Suppressor macrophage treated with lipopolysaccharide for 1 hour (primary cell): ENCODE measurements at regions not wholly inside any gene's neighbourhood (a gene's known extent, or its start where the extent isn't known, plus 50 kb on each side); places are given as distances from the start of the nearest gene placed in this dataset.

Experiments used
- DNase-seq, 3 donors: peaks; one replicate each; pipeline ENCODE4 v3.0.0-alpha.2; 2020 to 2022

DNA sequence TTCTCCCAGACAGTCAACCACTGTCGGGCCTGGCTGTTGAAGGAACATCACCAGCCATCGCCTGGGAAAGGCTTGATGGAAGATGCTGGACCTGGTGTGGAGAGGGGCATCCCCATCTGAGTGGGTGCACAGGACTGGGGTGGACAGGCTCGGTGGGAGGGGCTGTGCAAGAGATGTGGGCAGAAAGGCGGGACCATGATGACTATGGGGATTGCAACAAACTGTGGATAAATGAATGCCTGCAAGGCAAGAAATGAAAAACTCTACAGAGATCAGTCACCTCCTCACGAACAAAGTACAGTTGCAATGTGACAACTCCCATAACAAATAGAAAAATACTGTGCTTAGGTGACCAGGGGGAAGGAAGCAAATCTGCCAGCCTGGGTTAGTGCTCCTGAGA, 171.9 kb upstream of the GPR12 start:
- no peak for DNase-seq

DNA sequence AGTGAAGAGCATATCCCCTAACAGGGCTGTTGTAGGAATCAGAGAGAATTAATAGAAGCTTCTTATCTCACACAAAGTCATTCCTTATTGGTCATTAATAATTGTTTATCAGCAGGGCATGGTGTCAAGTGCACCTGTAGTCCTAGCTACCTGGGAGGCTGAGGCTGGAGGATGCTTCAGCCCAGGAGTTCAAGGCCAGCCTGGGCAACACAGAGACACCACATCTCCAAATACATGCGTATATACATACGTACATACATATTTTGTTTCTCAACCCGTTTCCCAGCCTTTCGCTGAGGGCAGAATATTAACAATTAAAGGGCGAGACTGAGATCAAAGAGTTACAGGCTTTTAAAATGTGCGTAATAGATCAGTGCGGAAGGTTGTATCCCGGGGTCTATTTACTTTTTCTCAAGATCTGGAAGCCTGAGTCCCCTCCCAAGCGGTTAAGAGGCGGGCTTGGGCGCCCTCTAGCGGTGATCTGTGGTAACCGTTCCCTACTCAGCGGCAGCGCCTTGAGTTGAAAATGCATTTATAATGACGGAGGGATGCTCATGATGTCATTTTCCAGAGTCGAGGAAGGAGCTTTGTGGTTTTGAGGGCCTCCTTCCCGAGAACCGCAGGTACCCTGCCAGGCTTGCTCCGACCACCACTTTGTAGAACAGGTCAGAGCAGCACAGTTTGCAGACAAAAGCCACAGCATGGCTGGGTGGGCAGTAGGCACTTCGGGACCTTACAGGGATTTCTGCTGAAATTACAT, 169.6 kb upstream of the GPR12 start:
- peak; percentile 68 to 85 (median 80) for DNase-seq

DNA sequence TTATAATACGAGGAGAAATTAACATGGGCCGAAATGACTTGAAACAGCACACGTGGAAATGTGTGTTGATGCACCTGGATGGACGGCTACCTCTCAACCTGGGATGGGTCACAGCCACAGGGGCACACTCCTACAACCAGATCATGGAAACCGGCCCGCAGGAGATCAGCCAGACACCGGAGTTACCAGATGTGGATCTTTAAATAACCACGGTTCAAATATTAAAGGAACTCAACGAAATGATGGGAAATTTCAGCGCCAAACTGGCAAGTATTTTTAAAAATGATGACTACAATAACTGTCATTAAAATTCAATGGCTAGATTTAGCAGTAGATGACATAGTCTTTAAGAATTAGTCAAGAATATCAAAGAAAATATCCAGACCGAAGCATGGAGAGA, 166.9 kb upstream of the GPR12 start:
- no peak for DNase-seq

DNA sequence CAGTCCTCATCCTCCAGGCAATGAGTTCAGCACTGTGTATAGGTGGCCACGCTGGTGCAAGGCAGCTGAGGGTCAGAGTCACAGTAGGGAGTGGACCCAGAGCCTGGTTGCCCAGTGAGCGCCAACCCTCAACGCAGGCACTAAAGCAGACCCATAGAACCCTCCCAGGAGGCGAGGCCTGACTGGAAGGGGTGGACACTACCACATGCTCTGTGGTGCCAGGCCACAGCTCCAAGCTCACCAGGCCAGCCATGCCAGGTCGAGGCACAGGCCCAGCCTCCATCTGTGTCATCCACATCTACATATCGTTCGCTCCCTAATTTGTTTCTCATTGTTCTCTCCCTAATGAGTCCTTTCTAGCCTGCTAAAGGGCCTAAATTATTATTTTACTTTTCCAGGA, 165.8 kb upstream of the GPR12 start:
- no peak for DNase-seq

DNA sequence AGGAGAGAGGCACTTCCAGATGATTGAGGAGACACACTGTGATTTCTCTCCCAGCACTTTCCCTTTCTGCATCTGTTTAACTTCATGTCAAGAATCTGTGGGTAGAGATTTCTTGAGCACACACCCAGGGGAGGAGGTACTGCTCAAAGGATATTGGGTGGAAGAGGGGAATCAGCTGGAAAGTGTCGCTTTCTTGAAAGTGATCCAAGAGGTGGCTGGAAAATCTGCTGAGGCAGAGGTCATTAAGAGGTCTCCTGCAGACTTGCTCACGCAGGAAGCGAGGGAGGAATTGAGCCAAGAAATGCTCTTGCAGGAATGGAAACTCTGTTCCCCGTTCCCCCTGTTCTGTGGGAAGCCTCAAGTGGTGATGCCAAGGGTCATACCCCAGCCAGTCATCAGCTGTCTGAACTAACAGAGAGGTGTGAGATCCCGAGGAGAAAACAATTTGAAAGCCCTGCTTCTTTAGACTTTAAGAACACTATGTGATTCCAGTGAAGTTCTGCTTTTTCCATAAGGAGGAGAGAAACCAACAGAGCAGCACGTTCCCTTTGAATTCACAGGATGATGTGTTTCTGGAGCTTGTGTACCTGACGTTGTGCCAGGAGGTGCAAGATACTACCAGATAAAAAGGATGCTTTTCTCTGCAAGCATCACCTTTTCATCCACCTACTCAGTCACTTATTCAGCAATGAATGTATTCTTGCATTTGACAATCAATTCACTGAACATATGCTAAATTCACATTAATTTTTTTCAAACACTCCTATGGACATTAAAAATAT, 163.4 kb upstream of the GPR12 start:
- DNase-seq, result peak in 2 of 3 donors; percentile 11 to 25

DNA sequence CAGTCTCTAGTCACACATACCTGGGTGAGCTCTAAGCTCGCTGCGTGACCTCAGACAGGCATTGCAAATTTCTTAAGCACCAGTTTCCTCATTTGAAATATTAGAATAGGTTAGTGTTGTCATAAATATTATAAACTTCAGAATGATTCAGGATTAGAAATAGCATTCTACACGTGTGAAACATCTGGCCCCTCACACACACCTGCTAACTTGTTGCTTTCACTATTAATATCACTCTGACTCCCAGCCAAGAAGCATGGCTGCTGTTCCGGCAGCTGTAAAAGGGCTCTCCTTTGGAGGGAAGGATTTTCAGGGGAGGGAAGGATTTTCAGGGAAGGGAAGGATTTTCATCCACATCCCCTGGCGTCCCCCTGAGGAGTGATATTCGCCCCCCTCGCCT, 161.3 kb upstream of the GPR12 start:
- no peak for DNase-seq

DNA sequence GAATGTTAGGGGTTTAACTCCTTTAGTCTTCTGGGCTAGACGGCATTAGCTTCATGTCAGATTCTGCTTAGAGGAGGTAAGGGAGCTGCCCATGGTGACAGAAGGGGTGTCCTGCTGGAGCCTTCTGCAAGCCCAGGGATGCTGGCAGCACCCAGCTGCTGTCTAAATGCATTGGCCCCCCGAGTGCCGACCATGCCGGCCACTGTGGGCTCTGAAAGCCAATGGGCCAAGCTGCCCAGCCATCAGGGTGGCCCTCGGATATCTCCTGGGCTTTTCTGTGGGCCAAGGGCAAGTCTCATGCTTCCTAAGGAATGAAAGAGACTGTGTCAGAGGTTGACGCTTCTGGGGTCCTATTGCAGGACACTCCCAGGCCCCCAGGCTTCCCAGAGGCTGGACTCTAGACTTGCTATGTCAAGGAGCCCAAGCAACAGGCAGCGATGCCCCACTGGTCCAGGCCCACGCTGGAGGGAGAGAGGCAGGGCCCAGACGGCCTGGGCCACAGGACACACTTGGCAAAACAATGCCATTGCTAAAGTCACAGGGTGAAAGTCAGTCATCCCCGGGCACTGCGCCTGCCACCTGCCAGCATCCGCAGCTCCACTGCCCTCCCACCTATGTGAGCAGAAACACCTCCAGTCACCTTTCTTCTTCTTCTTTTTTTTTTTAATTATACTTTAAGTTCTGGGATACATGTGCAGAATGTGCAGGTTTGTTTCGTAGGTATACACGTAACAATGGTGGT, 160.2 kb upstream of the GPR12 start:
- no peak for DNase-seq

DNA sequence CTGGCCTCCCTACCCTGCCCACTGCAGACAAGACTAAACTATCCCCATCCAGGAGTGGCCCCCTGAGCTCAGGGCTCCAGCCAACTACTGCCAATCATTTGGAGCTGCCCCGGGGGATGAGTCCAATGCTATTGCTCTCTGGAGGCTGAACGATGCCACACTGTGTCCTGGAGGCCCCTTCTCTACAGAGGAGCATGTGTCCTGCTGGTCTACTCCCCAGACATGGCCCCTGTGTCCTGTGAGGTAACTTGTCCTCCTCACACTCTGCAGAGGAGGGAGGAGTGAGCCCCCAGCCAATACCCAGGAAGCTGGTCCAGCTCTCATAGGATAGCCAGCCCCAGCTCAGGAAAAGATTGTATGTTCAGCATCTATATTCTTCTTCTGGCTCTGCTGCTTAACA, 159.1 kb upstream of the GPR12 start:
- no peak for DNase-seq

DNA sequence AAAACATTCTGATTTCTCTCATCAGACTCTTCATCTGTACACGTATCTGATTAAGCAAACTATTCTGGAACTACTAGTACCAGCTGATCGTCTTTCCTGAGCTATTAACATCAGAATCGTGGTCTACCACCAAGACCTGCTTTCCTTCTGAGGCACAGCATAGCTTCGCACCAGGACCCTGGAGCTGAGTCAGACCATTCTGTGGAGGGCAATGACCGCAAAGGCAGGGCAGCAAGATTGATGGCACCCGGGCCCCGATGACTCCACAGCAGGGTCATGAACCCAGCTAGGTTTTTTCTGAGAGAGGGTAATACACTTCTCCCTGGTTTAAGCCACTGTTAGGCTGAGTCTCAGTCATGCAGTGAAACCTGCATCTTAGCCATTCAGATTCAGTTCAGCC, 158.7 kb upstream of the GPR12 start:
- DNase-seq, result no peak

DNA sequence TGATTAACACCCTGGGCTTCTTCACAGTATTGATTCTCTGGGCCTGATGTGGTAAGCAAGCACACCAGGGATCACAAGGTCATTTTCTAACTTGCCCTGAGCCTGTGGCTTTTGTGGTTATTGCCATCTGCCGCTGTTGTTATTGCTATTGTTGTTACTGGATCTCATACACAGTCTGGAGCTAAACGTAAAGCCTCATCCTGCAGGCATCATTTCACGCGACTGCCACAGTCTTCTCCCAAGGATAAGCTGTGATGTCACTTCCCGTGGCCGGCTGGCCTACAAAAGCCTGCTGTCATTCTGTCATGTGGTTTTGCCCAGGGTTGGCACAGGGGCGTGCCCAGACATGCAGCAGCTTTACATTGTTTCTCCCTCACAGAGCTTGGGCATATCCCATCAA, 154.0 kb upstream of the GPR12 start:
- peak; percentile 32 to 48 (median 36) for DNase-seq

DNA sequence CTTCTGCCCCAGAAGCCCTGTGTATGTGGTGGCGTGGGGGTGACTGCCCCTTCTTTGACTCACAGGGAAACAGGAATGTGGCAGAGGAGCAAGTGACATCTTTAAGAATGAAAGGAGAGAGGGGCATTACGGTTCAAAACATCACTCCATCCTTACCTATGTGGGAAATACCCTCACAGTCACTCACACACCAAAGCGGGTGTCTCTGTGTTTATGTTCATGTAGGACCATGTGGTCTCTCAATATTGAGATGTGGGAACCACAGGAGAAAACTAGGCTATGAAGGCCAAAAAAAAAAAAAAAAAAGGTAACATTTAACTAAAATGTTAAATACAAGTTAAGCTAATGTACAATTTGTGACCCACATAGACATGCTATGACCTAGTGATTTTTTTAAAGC, 153.6 kb upstream of the GPR12 start:
- no peak for DNase-seq

DNA sequence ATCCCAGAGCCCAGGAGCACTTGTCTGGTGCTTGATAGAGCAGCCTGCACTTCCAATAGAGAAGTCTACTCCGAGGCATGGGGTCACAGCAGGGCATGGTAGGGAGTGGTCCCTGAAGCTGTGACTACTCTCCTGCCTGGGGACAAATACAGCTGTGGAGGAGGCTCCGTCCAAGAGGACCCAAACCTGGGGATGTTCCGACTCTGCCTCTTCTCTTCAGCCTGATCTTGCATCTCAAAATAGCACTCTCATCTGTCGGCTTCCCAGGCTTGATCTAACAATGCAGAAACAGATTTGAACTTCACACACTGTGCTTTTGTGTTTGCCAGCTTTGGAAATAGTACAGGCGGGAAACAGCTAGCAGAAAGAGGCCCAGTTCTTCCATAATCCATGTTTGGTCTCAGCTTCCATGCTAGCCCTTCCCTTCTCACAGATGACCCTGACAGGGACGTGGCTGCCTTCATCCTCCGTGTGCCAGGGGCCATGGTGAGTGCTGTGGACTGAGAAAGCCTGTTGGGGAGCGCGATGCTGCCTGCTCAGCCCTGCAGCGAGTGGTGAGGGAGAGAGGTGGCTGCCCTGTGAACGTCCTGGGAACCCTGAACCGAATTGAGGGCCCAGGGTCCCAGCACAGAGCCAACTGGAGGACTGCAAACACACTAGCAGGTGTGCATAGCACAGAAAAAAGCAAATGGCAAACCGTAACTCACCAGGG, 150.3 kb upstream of the GPR12 start:
- no peak for DNase-seq

DNA sequence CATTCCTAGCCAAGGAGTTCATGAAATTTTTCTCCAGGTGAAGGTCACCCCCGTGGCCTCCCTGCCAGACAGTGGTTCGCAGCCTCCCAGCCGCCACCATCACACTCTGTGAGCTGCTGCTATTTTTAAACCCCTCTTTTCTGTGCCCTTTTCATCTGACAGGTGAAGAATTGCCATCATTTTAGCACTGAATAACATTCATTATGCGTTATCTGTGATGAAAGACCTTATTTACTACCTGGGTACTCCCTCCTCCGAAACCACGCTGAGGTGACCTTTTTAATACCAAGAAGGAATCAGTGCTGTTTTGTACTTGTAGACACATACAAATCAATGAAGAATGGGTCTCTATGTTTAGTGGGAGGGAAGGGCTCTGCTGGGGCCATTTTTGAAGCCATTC, 148.9 kb upstream of the GPR12 start:
- DNase-seq, result no peak

DNA sequence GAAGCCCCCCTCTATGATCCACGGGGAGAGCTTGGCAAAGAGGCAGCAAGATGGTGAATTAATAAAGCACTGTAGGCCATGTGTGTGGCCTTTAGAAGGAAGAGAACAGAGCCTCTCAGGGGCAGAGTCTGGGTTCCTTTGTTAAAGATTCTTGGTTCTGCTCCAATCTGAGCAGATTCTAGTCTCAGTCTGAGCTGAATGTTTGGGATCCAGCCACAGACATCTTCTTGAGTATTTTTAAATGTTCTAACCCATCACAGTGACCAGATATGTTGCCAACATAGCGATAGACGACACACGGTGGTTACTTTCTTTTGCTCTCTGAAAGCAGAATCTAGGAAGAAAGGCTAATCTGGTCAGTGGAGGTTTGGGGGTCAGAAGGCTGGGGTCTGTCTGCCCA, 147.5 kb upstream of the GPR12 start:
- DNase-seq, result no peak

DNA sequence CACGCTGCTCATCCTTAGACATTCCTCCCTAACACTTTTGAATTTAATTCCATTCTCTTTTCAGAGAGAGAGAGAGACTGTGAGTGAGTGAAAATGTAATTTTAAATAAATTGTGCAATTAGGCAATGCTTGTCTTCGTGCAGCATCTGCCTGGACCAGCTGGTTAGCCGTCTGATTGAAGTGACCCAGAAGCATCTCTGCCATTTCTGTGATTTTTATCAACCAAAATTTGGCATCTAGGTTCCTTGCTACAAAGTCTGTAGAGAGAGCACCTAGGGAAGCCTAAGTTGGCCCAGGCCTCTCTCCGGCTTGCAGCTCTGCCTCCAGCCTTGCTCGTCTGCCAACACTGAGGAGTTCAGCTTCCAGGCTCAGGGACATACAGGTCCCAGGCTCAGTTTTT, 138.6 kb upstream of the GPR12 start:
- no peak for DNase-seq

DNA sequence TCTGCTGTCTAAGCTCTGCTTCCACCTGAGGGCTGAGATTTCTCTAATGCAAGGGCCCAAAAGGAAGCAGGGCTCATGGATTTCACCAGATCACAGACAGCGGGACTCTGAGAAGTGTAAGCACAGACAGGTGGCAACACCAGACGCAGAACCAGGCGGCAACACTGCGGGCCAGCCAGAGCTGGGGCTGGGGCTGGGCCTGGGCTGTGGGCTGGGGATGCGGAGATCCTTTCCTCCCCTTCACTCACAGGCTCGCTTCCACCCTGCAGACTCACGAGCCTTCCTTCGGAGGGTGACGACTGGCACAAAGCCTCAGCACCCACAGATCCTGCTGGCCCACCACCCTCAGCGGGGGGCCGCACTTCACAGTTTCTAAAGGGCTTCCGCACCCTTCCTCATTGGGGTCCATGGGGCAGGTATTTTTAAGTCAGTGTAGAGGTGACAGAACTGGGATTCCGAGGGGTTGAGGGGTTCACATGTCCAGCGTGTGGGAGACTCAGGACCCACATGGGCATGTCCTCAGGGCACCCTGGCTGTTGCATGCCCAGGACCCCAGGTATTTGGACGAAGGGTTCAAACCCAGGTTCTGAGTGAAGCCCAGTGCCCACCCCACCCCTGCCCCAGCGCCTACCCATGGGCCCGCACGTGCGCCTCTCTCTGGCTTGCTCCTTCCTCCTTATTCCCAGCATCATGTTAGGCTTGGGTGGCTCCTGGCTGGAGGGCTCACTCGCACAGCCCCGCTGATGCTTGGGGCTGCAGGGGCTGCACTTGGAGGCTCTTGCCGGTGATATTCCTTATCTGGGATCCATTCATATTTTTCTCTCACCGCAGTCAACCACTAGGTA, 137.3 kb upstream of the GPR12 start:
- no peak for DNase-seq

DNA sequence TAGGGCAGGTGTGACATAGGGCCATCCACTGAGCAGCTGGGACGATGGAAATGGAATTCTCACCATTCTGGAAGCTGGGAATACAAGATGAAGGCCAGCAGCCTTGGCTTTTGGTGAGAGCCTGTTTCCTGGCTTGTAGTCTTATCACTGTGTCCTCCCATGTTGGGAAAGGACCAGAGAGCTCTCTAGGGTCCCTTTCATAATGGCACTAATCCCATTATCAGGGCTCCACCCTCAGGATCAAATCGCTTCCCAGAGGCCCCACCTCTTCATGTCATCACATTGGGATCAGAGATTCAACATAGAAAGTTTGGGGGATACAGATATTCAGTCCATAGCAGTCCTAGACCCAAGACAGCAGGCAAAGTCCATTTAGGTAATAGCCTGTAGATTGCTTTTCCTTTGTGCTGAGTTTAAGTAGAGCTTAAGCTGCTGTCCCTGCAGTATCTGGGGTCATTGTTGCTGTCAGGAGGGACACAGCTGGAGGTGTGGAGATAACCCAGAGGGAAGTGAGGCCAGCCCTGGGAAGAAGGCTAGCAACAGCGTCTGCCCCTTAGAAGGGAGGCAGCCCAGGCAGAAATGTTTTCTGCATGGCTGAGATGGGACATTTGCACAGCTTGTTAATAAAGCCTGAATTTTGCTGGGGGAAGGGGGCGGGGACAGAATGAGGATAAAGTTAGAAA, 136.5 kb upstream of the GPR12 start:
- no peak for DNase-seq

DNA sequence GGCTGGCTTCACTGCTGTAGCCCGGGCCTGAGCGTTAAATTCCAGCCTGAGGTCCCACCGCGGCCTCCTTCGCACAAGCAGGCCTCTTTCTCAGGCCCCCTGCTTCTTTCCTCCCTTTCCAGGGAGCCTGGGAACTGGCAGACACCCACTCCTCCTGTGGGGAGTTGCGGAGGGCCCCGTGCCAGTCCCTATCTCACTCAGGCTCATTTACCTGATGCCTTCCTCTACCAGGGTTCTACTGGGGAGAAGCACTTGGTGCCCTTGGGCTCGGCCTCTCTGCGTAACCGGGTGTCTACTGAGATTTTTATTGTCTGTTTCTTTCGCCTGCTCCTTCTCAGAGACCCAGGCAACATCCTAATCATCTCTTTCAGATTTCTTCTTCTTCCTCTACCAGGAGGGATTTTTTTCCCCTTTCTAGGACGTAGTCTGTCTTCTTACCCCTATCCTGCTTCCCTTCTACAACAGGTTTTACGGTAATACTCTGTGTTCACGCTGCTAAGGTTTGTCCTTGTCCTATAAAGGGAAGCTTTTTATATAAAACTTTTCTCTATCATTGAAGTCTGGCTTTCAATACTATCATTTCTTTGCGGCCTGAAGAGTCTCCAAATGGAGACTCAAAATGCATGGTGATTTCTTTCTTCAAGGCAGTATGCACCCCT, 135.4 kb upstream of the GPR12 start:
- DNase-seq, result no peak

DNA sequence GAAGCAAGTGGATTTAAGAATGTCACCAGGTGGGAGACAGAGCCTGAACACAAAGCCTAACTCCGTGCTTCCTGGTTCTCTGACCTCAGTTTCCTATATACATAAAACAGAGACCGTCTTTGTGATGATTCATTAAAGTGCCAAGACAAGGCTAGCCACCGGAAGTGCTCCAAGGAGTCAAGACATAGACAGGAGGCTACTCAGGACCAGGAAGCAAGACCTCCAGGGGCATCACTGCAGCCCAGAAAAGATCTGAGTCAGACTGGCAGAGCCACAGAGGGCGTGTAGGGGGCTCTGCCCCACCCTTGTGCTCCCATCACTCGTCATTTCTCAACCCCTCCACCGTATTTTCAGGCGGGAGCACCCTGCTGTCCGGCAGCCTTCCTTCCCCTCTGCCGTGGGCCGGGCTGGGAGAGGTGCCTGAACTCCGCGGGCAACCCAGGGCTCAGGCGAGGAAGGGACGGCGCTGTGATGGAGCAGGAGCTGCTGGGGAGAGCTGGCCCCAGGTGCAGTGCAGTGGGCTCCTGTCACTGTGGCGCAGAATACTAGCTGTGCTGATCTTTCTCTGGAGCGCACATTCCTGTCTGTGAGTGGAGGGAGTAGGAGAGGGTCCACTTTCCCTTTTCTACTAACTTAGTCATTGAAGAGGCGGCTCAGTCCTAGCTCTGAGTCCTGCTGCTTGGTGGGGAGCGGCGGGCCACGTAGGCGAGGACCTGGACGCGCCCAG, 134.7 kb upstream of the GPR12 start:
- no peak for DNase-seq

DNA sequence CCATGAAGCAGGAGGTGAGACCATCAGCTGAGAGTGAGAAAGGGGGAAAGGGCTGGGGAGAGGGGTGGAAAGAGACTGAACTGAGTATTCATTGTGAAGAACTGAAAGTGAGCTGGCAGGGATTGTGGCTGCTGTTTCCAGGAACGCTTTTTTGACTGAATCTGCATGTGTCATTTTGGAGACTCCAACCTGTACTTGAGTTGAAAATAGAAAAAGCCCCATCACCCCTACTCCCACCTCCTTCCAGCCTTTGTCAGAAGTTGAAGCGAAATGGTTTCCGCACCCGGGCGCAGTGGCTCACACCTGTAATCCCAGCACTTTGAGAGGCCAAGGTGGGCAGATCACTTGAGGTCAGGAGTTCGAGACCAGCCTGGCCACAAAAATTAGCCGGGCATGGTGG, 128.0 kb upstream of the GPR12 start:
- no peak for DNase-seq
